GM23338 (cell line): ENCODE measurements at regions not wholly inside any gene's neighbourhood (a gene's known extent, or its start where the extent isn't known, plus 50 kb on each side); places are given as distances from the start of the nearest gene placed in this dataset.
"Not testable (repeated sequence)": the region's sequence is repeated elsewhere in the genome, so short reads cannot be mapped to it uniquely, and the experiment has no call there.

Source experiments
- CREB1 ChIP-seq: fragments of 250-450 bp; sonication (Bioruptor Pico); IDR thresholded peaks from 2 replicates; pipeline ENCODE4 v1.5.0; 2020; ENCODE audit warnings: low read depth, mild to moderate bottlenecking, moderate library complexity
- CTCF ChIP-seq, 2 experiments: fragments of 200-600 bp in 1 of 2; sonication (generic) in 1 of 2; conservative IDR thresholded peaks; 2 replicates each; pipeline versions ENCODE4 v1.5.1 to v1.6.1; 2016 to 2017; ENCODE audit warnings: antibody characterized with exemption in 2 of 2, low read depth in 2 of 2, mild to moderate bottlenecking in 2 of 2, moderate library complexity in 1 of 2
- ETS1 ChIP-seq: IDR thresholded peaks from 2 replicates; pipeline ENCODE4 v1.6.1; 2016; ENCODE audit warnings: antibody characterized with exemption
- EZH2 ChIP-seq: fragments of 200-600 bp; sonication (generic); IDR thresholded peaks from one replicate; pipeline ENCODE4 v1.8.0; 2017; ENCODE audit warnings: antibody characterized with exemption, mild to moderate bottlenecking, low read depth; ENCODE audit not compliant: unreplicated experiment
- EZH2phosphoT487 ChIP-seq: fragments of 200-600 bp; sonication (generic); IDR thresholded peaks from one replicate; pipeline ENCODE4 v1.8.1; 2018; ENCODE audit warnings: antibody characterized with exemption; ENCODE audit not compliant: unreplicated experiment
- POLR2AphosphoS5 ChIP-seq: IDR thresholded peaks from 2 replicates; pipeline ENCODE4 v1.6.1; 2016; ENCODE audit warnings: antibody characterized with exemption, low read depth
- REST ChIP-seq: IDR thresholded peaks from one replicate; pipeline ENCODE4 v1.6.1; 2018; ENCODE audit warnings: antibody characterized with exemption; ENCODE audit not compliant: unreplicated experiment

GRCh38 chr12:131400668-131401294 lies 310.1 kb upstream of the SFSWAP start:
- not testable (repeated sequence) for TF ChIP-seq CTCF (conservative IDR thresholded peaks at IDR 0.05; ENCODE audit: low read depth in 2 of 2); ETS1; EZH2; REST; EZH2phosphoT487; CREB1 (CRISPR knock-in tag); POLR2AphosphoS5
